ENCODE measurements at regions not wholly inside any gene's neighbourhood (a gene's known extent, or its start where the extent isn't known, plus 50 kb on each side); places are given as distances from the start of the nearest gene placed in this dataset.

GRCh38 chr10:128178302-128178958 lies 52.2 kb upstream of the MKI67 start:
- intact Hi-C loops (cut with DNase I), result no loop called here
- Histone ChIP-seq H3K36me3 (no peaks in the 10 kb centered on the region), H3K27me3 (peaks cover 0 to 11% (median 0%) of the 10 kb centered on the region in 4 donors), H3K4me3 (no peak overlapping the region), H3K9me3 (peaks cover 0 to 20% (median 0%) of the 10 kb centered on the region in 3 donors), H3K4me1 (no peaks in the 10 kb centered on the region), H3K27ac (no peak overlapping the region)
- WGBS, 2 donors, result 37 to 53% methylated on average over 3 to 6 of the region's 7 CpGs
- TF ChIP-seq CTCF (IDR thresholded peaks at IDR 0.05) (peak in 1 of 6 experiments; percentile 29), POLR2A (IDR thresholded peaks at IDR 0.05) (no peak)
- DNase-seq, result no peak

DNA sequence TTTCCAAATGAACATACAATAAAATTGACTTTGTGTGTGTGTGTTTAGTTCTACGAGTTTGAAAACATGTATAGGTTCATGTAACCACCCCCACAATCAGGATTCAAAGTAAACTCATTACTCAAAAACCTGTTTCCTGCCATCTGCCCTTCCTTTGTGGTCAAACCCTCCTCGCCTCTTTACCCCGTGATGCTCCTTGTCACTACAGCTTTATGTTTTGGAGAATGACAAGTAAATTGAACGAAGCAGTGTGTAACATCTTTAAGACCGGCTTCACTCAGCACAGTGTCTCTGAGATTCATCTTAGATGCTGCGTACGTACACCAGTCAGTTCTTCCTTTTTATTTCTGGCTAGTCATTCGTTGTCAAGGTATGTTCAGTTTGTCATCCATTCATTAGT lies 54.6 kb upstream of the MKI67 start:
- H3K36me3 ChIP-seq, result no peaks in the 10 kb centered on the region
- peaks cover 0 to 11% (median 0%) of the 10 kb centered on the region in 4 donors for H3K27me3 ChIP-seq
- TF ChIP-seq CTCF (IDR thresholded peaks at IDR 0.05) (no peak), POLR2A (IDR thresholded peaks at IDR 0.05) (no peak)
- H3K4me1 ChIP-seq, result no peaks in the 10 kb centered on the region
- WGBS, 2 donors, result 38 to 53% methylated on average over 8 of the region's 8 CpGs
- H3K9me3 ChIP-seq, result peaks cover 0 to 10% (median 0%) of the 10 kb centered on the region in 3 donors
- DNase-seq, result no peak
- no peak overlapping the region for H3K27ac ChIP-seq
- H3K4me3 ChIP-seq, result no peak overlapping the region
- intact Hi-C loops (cut with DNase I), result no loop called here

DNA sequence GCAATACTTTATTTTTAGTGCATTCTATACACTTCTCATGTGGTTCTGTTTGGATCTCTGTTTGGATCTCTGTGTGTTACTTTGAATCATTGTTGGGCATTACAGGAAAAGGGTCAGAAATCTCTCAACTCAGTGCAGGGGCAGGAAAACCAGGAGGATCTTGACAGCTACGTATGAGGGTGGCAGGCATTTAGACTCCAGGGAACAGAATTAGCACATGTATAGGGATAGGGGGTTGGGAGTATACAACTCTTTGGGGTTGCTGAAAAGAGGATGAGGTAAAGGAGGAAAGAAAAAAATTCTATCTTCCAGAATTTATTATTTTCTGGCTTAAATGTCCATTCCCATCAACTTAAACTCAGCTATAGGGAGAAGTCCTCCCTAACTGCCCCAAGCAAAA lies 59.4 kb upstream of the MKI67 start:
- H3K9me3 ChIP-seq, result peaks cover 0 to 10% (median 0%) of the 10 kb centered on the region in 3 donors
- no peaks in the 10 kb centered on the region for H3K36me3 ChIP-seq
- intact Hi-C loops (cut with DNase I), result no loop called here
- WGBS, 2 donors, result 40 to 50% methylated on average over 1 of the region's 1 CpG
- no peaks in the 10 kb centered on the region for H3K4me1 ChIP-seq
- no peak overlapping the region for H3K4me3 ChIP-seq
- peaks cover 0 to 6% (median 0%) of the 10 kb centered on the region in 4 donors for H3K27me3 ChIP-seq
- TF ChIP-seq POLR2A (IDR thresholded peaks at IDR 0.05), result no peak
- TF ChIP-seq CTCF (IDR thresholded peaks at IDR 0.05), result no peak
- DNase-seq, result no peak
- H3K27ac ChIP-seq, result no peak overlapping the region

GRCh38 chr10:128186959-128187787 lies 61.0 kb upstream of the MKI67 start:
- Histone ChIP-seq H3K27me3 (peaks cover 0 to 12% (median 0%) of the 10 kb centered on the region in 4 donors), H3K9me3 (peaks cover 0 to 10% (median 0%) of the 10 kb centered on the region in 3 donors), H3K36me3 (no peaks in the 10 kb centered on the region), H3K4me3 (no peak overlapping the region), H3K27ac (no peak overlapping the region), H3K4me1 (no peaks in the 10 kb centered on the region)
- TF ChIP-seq CTCF (IDR thresholded peaks at IDR 0.05) (no peak), POLR2A (IDR thresholded peaks at IDR 0.05) (no peak)
- intact Hi-C loops (cut with DNase I), result no loop called here
- DNase-seq, result no peak
- 51 to 60% methylated on average over 10 to 16 of the region's 17 CpGs for WGBS, 2 donors

DNA sequence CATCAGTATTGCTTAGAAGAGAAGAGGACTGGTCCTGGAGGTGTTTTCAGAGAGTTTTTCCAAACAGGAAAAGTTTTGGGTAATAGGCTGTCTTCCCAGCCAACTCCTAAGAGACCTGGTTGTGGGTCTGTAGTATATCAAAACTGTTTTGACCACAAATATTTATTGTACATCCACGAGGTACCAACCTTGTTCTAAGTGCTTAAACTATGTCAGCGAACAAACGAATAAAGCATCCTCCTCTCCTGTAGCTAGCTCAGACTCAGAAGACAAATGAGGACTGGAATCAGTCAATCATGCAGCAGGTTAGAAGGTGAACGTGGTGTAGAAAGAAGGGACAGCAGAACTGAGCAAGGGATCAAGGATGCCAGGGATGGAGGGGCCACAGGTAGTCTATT lies 61.6 kb upstream of the MKI67 start:
- Histone ChIP-seq H3K4me1 (no peaks in the 10 kb centered on the region), H3K36me3 (no peaks in the 10 kb centered on the region), H3K4me3 (no peak overlapping the region), H3K27ac (no peak overlapping the region), H3K9me3 (peaks cover 0 to 7% (median 0%) of the 10 kb centered on the region in 3 donors), H3K27me3 (peaks cover 0 to 13% (median 0%) of the 10 kb centered on the region in 4 donors)
- DNase-seq, result no peak
- TF ChIP-seq POLR2A (IDR thresholded peaks at IDR 0.05) (no peak), CTCF (IDR thresholded peaks at IDR 0.05) (no peak)
- intact Hi-C loops (cut with DNase I), result no loop called here
- WGBS, 2 donors, result 47 to 52% methylated on average over 4 of the region's 4 CpGs
